HCT116 (cell line): ENCODE measurements at regions not wholly inside any gene's neighbourhood (a gene's known extent, or its start where the extent isn't known, plus 50 kb on each side); places are given as distances from the start of the nearest gene placed in this dataset.

Experiments used
- ATAC-seq: fragments of 200-7000 bp; cut with Tn5 transposase; 2 replicates; pipeline ENCODE4 v1.9.1; 2020; ENCODE audit warnings: mild to moderate bottlenecking, moderate library complexity
- BruUV-seq: library from RNA; stranded (reverse); fragments of 400-500 nt; replicated peaks from 2 replicates; lab custom pipeline; 2021; lab: Mats Ljungman, UMichigan
- CTCF ChIA-PET: fragments of 300-600 bp; sonication (Branson Sonifier 250); formaldehyde crosslinking; loops from one replicate; lab custom pipeline; 2021; ENCODE audit warnings: antibody characterized with exemption; lab: Charles Lee
- POLR2A ChIA-PET: fragments of 300-600, 350-600 bp; sonication (Branson Sonifier 250); formaldehyde crosslinking; loops from one replicate; lab custom pipeline; 2021; ENCODE audit warnings: antibody characterized with exemption; lab: Charles Lee
- RAD21 ChIA-PET, 2 experiments: fragments of 300-600 bp; sonication (Branson Sonifier 250); formaldehyde crosslinking; loops; one replicate each; lab custom pipeline; 2023; ENCODE audit warnings: low total read pairs in 2 of 2; ENCODE audit not compliant: uncharacterized antibody in 2 of 2, unreplicated experiment in 2 of 2, low non-redundant PET in 1 of 2; lab: Charles Lee
- DNase-seq: peaks from one replicate; pipeline ENCODE4 v3.0.0-alpha.2; 2010; ENCODE audit warnings: low read depth, low spot score
- H2AFZ ChIP-seq: fragments of 200-600 bp; shearing (Covaris generic), sonication (generic); 2 replicates; pipeline ENCODE4 v1.6.1; 2017; ENCODE audit warnings: low read depth, mixed run types, mixed read lengths, antibody characterized with exemption, low read length; ENCODE audit not compliant: poor library complexity, severe bottlenecking
- H3K27ac ChIP-seq: 2 replicates; pipeline ENCODE4 v1.5.1; 2012; ENCODE audit warnings: low read depth, low read length
- H3K27me3 ChIP-seq: fragments of 200-600 bp; sonication (generic); 2 replicates; pipeline ENCODE4 v1.6.1; 2016; ENCODE audit warnings: mixed run types, low read length, mixed read lengths; ENCODE audit not compliant: insufficient read depth
- H3K36me3 ChIP-seq, 2 experiments: fragments of 200-500 bp in 1 of 2; fragments of 200-600 bp in 1 of 2; sonication (Bioruptor generic) in 1 of 2; sonication (generic) in 1 of 2; 2 replicates each; pipeline versions ENCODE4 v1.5.1 to v1.6.1; 2014 to 2016; ENCODE audit warnings: low read length in 2 of 2, inconsistent platforms in 1 of 2, mixed read lengths in 1 of 2, mixed run types in 1 of 2; ENCODE audit not compliant: insufficient read depth in 2 of 2, control insufficient read depth in 1 of 2
- H3K4me1 ChIP-seq, 2 experiments: fragments of 200-600 bp in 1 of 2; sonication (generic) in 1 of 2; 2 replicates each; pipeline versions ENCODE4 v1.5.1 to v1.6.1; 2012 to 2017; ENCODE audit warnings: low read length in 2 of 2, inconsistent platforms in 1 of 2, mild to moderate bottlenecking in 1 of 2, mixed read lengths in 1 of 2, mixed run types in 1 of 2, moderate library complexity in 1 of 2; ENCODE audit not compliant: insufficient read depth in 2 of 2, control insufficient read depth in 1 of 2
- H3K4me2 ChIP-seq: fragments of 200-600 bp; sonication (generic); 2 replicates; pipeline ENCODE4 v1.6.1; 2017; ENCODE audit warnings: mixed run types, low read length, mixed read lengths
- H3K4me3 ChIP-seq, 2 experiments: fragments of 200-600 bp in 1 of 2; sonication (generic) in 1 of 2; replicated peaks in 1 of 2; 2 replicates each; pipeline ENCODE4 v1.5.1; 2011 to 2016; ENCODE audit warnings: low read length in 2 of 2, control low read depth in 1 of 2, low read depth in 1 of 2, mild to moderate bottlenecking in 1 of 2, mixed read lengths in 1 of 2, mixed run types in 1 of 2
- H3K79me2 ChIP-seq: fragments of 200-600 bp; sonication (generic); 2 replicates; pipeline ENCODE4 v1.6.1; 2017; ENCODE audit warnings: mild to moderate bottlenecking, mixed run types, low read length, moderate library complexity, mixed read lengths; ENCODE audit not compliant: insufficient read depth
- H3K9ac ChIP-seq: fragments of 200-600 bp; sonication (generic); 2 replicates; pipeline ENCODE4 v1.6.1; 2016; ENCODE audit warnings: low read length, mixed read lengths
- H3K9me2 ChIP-seq: fragments of 200-600 bp; sonication (generic), shearing (Covaris generic); 2 replicates; pipeline ENCODE4 v1.6.1; 2017; ENCODE audit warnings: mixed run types, mild to moderate bottlenecking, moderate library complexity; ENCODE audit not compliant: insufficient read depth
- H3K9me3 ChIP-seq, 2 experiments: fragments of 200-500 bp in 1 of 2; fragments of 200-600 bp in 1 of 2; sonication (Bioruptor generic) in 1 of 2; sonication (generic) in 1 of 2; 2 replicates each; pipeline ENCODE4 v1.6.1; 2014 to 2017; ENCODE audit warnings: low read length in 2 of 2, mixed read lengths in 2 of 2, inconsistent platforms in 1 of 2, low read depth in 1 of 2, mild to moderate bottlenecking in 1 of 2, mixed run types in 1 of 2, moderate library complexity in 1 of 2; ENCODE audit not compliant: control insufficient read depth in 1 of 2, insufficient read depth in 1 of 2
- H4K20me1 ChIP-seq: fragments of 200-600 bp; sonication (generic), shearing (Covaris generic); 2 replicates; pipeline ENCODE4 v1.6.1; 2017; ENCODE audit warnings: mixed run types, mild to moderate bottlenecking, moderate library complexity; ENCODE audit not compliant: insufficient read depth
- ATF3 ChIP-seq: IDR thresholded peaks from 2 replicates; pipeline ENCODE4 v1.6.1; 2012
- CTCF ChIP-seq, 3 experiments: fragments of 200-600 bp in 1 of 3; sonication (generic) in 1 of 3; IDR thresholded peaks in 2 of 3; conservative IDR thresholded peaks in 1 of 3; 2 replicates each; pipeline ENCODE4 v1.5.1; 2012 to 2017; ENCODE audit warnings: low read depth in 2 of 3, low read length in 2 of 3, antibody characterized with exemption in 1 of 3, borderline replicate concordance in 1 of 3, control low read depth in 1 of 3, mild to moderate bottlenecking in 1 of 3, mixed read lengths in 1 of 3, mixed run types in 1 of 3, moderate library complexity in 1 of 3; ENCODE audit not compliant: insufficient read depth in 1 of 3
- ELF1 ChIP-seq: IDR thresholded peaks from 2 replicates; pipeline ENCODE4 v1.6.1; 2012; ENCODE audit warnings: low read depth, borderline replicate concordance
- EZH2phosphoT487 ChIP-seq: fragments of 200-600 bp; IDR thresholded peaks from 2 replicates; pipeline ENCODE4 v1.6.1; 2018; ENCODE audit warnings: antibody characterized with exemption, borderline replicate concordance
- JUND ChIP-seq: IDR thresholded peaks from 2 replicates; pipeline ENCODE4 v1.6.1; 2012
- RAD21 ChIP-seq: IDR thresholded peaks from 2 replicates; pipeline ENCODE4 v1.6.1; 2012; ENCODE audit warnings: low read depth, mild to moderate bottlenecking
- TCF7L2 ChIP-seq: IDR thresholded peaks from 2 replicates; pipeline ENCODE4 v1.7.0; 2011; ENCODE audit warnings: borderline replicate concordance, inconsistent platforms; ENCODE audit not compliant: insufficient read depth, insufficient read length; ENCODE audit errors: extremely low read depth
- ZFX ChIP-seq: fragments of 450-650 bp; IDR thresholded peaks from 2 replicates; pipeline ENCODE4 v1.6.1; 2017
- intact Hi-C: fragments of 100-400 bp; cut with micrococcal nuclease; formaldehyde crosslinking; loops from 2 replicates; pipeline ENCODE4 v1.10.0; 2022
- TF ChIP-seq, protein P1 (sequence below): IDR thresholded peaks from 2 replicates; pipeline ENCODE4 v1.6.1; 2012

DNA sequence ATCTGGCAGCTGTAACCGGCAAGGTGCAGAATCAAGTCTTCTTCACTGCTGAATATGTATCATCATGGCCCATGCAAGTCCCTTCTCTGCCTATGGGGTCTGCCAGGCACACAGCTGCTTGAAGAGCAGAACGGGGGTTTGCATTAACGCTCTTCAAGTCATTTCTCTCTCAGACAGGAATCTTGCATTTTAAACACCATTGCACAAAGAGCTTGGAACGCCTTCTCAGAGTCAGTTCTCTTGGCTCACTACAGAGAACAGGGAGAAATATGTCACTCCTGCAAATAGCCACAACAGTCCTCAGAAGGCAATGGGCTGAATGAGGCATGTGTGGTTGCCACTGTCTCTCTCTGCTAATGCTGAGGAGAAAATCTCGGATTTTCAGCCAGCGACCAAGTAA is 2173.5 kb upstream of the PIK3C3 start (continued):
- TF ChIP-seq ELF1 (no peak), EZH2phosphoT487 (no peak)

DNA sequence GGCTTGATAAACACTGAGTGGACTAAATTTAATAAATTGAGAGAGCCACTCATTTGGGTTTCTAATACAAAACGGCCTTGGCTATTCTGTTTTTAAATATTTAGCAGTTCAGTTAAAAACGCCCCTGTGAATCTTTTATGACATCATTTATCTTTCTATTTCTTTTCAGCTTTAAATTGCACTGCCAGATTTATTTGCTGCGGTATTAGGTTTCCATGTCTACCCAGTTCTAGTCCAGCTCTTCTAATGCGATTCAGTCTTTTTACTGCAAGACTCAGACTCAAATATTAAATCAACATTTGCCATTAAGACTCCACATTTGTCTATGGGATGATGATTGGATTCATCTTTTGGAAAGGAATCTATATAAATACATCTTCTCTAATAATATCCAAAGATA is 2174.3 kb upstream of the PIK3C3 start:
- ATAC-seq (no peak), DNase-seq (no peak)
- Histone ChIP-seq H3K27ac (no peak overlapping the region), H3K9me3 (peaks cover 0 to 5% of the 10 kb centered on the region in 2 experiments; a peak in 1 of 4 replicates), H3K27me3 (no peaks in the 10 kb centered on the region), H3K79me2 (peaks cover 35% of the 10 kb centered on the region), H3K36me3 (no peaks in the 10 kb centered on the region), H3K4me3 (no peak overlapping the region), H3K9ac (no peak overlapping the region), H3K4me1 (no peaks in the 10 kb centered on the region), H4K20me1 (no peaks in the 10 kb centered on the region), H2AFZ (no peak overlapping the region), H3K9me2 (no peaks in the 10 kb centered on the region), H3K4me2 (no peak overlapping the region)
- ChIA-PET CTCF (no interaction called here), POLR2A (no interaction called here), RAD21 (no interaction called here)
- TF ChIP-seq ATF3 (no peak), JUND (no peak), CTCF (IDR thresholded peaks at IDR 0.05 in 2 of 3, conservative IDR thresholded peaks at IDR 0.05 in 1 of 3; ENCODE audit: borderline replicate concordance in 1 of 3, insufficient read depth in 1 of 3, low read depth in 2 of 3, low read length in 2 of 3) (no peak), RAD21 (no peak), TCF7L2 (no peak), ZFX (no peak)
- TF ChIP-seq, protein P1, sequence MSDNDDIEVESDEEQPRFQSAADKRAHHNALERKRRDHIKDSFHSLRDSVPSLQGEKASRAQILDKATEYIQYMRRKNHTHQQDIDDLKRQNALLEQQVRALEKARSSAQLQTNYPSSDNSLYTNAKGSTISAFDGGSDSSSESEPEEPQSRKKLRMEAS: no peak
- intact Hi-C loops: no loop called here
- no TSS peak for BruUV-seq
